ENCODE measurements at regions not wholly inside any gene's neighbourhood (a gene's known extent, or its start where the extent isn't known, plus 50 kb on each side); places are given as distances from the start of the nearest gene placed in this dataset.
"Not testable (repeated sequence)": the region's sequence is repeated elsewhere in the genome, so short reads cannot be mapped to it uniquely, and the experiment has no call there.

GRCh38 chr5:17130302-17130701 is 87.1 kb upstream of the BASP1 start:
- not testable (repeated sequence) for TF ChIP-seq EZH2 (IDR thresholded peaks at IDR 0.05); POLR2AphosphoS5 (IDR thresholded peaks at IDR 0.05; ENCODE audit: borderline replicate concordance, low read depth, low read length); FOXP2 (optimal IDR thresholded peaks at IDR 0.05; ENCODE audit: control extremely low read depth, extremely low read length, insufficient read depth)
